Right atrium auricular region (tissue), 2 donors: ENCODE measurements at regions not wholly inside any gene's neighbourhood (a gene's known extent, or its start where the extent isn't known, plus 50 kb on each side); places are given as distances from the start of the nearest gene placed in this dataset.

Source experiments
- DNase-seq: peaks from one replicate; pipeline ENCODE4 v3.0.0-alpha.2; 2019; ENCODE audit warnings: low spot score
- H3K27ac ChIP-seq, 2 donors: fragments of 200-600 bp; sonication (generic); 1 replicate in 1 of 2; 2 replicates in 1 of 2; pipeline ENCODE4 v1.5.1; 2016 to 2019
- H3K27me3 ChIP-seq, 2 donors: fragments of 200-600 bp; sonication (generic); one replicate each; pipeline versions ENCODE4 v1.5.1 to v1.6.0; 2017 to 2019
- H3K36me3 ChIP-seq: fragments of 200-600 bp; sonication (generic); one replicate; pipeline ENCODE4 v1.5.1; 2016
- H3K4me1 ChIP-seq, 2 donors: fragments of 200-600 bp; sonication (generic); one replicate each; pipeline versions ENCODE4 v1.5.1 to v1.6.0; 2017 to 2019
- H3K4me3 ChIP-seq, 2 donors: fragments of 200-600 bp; sonication (generic); 1 replicate in 1 of 2; 2 replicates in 1 of 2; pipeline ENCODE4 v1.5.1; 2017 to 2019; ENCODE audit warnings: mild to moderate bottlenecking in 1 of 2, moderate library complexity in 1 of 2
- H3K9me3 ChIP-seq, 2 donors: fragments of 200-600 bp; sonication (generic); one replicate each; pipeline ENCODE4 v1.5.1; 2019
- TF ChIP-seq, protein P1 (sequence below), 2 donors: fragments of 200-600 bp; sonication (generic); IDR thresholded peaks; one replicate each; pipeline ENCODE4 v1.5.1; 2019; ENCODE audit warnings: antibody characterized with exemption in 2 of 2

DNA sequence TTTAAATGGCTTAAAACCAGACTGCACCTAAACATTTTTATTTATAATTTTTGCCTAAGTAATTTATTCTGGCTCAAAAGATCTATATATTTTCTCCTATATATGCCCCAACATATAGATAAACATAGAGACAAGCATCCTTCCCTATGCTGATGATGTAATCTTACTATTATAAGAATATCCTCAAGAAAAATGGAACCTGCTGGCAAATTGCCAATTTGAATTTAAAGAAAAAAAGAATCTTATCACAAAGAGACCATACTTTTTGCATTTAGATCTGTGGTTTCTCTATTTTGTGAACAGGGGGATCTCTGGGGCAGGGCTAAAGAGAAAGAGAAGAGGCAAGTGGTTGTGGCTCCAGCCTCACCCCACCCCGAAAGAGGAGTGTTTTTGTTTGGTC, 107.2 kb upstream of the CMC1 start:
- no peak for DNase-seq
- no peaks in the 10 kb centered on the region for H3K9me3 ChIP-seq
- H3K27me3 ChIP-seq, result no peaks in the 10 kb centered on the region
- H3K27ac ChIP-seq, result no peak overlapping the region
- H3K4me3 ChIP-seq, result no peak overlapping the region
- peaks cover 0 to 12% of the 10 kb centered on the region in 2 donors for H3K4me1 ChIP-seq
- TF ChIP-seq, protein P1, sequence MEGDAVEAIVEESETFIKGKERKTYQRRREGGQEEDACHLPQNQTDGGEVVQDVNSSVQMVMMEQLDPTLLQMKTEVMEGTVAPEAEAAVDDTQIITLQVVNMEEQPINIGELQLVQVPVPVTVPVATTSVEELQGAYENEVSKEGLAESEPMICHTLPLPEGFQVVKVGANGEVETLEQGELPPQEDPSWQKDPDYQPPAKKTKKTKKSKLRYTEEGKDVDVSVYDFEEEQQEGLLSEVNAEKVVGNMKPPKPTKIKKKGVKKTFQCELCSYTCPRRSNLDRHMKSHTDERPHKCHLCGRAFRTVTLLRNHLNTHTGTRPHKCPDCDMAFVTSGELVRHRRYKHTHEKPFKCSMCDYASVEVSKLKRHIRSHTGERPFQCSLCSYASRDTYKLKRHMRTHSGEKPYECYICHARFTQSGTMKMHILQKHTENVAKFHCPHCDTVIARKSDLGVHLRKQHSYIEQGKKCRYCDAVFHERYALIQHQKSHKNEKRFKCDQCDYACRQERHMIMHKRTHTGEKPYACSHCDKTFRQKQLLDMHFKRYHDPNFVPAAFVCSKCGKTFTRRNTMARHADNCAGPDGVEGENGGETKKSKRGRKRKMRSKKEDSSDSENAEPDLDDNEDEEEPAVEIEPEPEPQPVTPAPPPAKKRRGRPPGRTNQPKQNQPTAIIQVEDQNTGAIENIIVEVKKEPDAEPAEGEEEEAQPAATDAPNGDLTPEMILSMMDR (IDR thresholded peaks at IDR 0.05), result no peak
- H3K36me3 ChIP-seq, result no peaks in the 10 kb centered on the region

DNA sequence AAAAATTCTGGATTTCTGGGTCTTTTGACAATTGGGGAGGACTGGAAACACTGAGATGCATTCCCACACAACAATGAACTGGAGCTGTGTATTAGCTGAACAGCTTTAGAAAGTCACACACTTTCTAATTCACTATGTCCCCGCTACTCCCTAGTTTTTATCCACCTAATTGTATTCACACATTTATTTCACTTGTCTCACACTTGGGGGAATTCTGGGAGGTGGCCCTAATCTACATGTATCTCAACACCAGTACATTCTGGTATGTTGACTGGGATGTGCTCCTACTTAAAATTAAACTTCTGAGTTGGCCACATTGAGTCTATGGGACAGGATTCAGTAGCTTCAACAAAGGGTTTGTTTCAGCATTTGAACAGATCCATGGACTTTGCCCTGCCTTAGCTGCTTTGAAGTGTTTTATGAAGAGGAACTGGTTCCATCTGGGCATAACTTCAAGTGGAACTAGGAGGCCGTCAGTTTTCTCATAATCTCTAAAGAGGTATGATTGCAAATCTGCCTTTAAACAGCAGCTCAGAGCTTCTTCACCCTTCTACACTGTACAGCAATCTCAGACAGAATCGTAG, 106.5 kb upstream of the CMC1 start:
- no peak overlapping the region for H3K4me3 ChIP-seq
- no peak for DNase-seq
- H3K4me1 ChIP-seq, result peaks cover 0 to 12% of the 10 kb centered on the region in 2 donors
- TF ChIP-seq, protein P1 (IDR thresholded peaks at IDR 0.05), result no peak
- H3K36me3 ChIP-seq, result no peaks in the 10 kb centered on the region
- no peak overlapping the region for H3K27ac ChIP-seq
- H3K27me3 ChIP-seq, result no peaks in the 10 kb centered on the region
- no peaks in the 10 kb centered on the region for H3K9me3 ChIP-seq

DNA sequence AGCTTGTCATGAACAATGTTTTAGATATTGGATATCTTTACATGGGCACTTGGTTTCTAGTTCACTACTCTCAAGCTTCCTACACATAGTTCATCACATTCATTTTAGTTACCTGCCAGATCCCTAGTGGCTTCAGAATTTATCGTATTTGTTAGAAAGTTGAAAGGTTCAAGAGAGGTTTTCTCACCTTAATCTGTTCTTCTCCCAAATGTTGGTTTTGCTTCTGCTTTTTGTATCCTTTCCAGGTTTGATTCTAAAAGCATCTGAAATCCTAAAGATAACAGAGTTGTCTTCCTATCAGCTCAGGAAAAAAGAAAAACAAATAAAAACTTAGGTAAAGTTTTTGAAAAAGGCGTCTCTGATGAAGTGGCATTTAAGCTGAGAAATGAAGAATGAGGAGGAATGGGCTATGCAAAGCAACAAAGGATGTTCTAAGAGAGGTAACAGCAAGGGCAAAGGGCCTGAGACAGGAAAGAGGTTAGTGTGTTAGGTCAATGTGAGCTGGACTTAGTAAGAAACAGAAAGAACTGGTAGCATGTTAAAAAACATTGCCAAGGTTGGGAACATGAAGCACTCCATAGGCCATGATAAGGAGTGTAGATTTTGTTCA, 104.7 kb upstream of the CMC1 start:
- no peak overlapping the region for H3K27ac ChIP-seq
- no peaks in the 10 kb centered on the region for H3K36me3 ChIP-seq
- no peaks in the 10 kb centered on the region for H3K9me3 ChIP-seq
- H3K27me3 ChIP-seq, result no peaks in the 10 kb centered on the region
- DNase-seq, result no peak
- H3K4me1 ChIP-seq, result peaks cover 0 to 12% of the 10 kb centered on the region in 2 donors
- H3K4me3 ChIP-seq, result no peak overlapping the region
- TF ChIP-seq, protein P1 (IDR thresholded peaks at IDR 0.05), result no peak

DNA sequence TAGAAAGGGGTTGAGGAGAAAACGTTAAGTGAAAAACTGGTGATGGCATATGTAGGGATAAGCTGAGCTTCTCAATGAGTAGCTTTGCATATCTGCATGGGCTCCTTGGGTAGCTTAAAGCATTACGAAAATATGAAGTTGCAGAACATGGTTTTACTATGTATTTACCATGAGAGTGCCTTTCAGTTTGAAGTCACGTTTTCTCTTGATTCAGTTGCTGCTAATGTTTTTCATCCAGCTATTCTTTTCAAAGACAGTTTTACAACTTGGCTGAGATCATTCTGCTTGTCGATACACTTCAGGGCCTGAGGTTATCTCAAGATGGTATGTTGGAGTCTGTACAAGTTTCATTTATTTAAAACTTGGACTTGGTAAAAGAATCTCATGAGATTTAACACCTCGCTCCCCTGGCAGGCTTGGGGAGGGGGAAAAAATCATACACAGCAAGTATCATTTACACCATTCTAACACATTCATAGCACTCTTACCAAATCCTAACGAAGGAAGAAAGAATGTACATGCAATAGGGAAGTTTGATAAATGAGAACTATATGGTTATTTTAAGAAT, 103.3 kb upstream of the CMC1 start:
- no peak overlapping the region for H3K4me3 ChIP-seq
- no peaks in the 10 kb centered on the region for H3K36me3 ChIP-seq
- H3K9me3 ChIP-seq, result no peaks in the 10 kb centered on the region
- peaks cover 0 to 12% of the 10 kb centered on the region in 2 donors for H3K4me1 ChIP-seq
- no peak for DNase-seq
- no peaks in the 10 kb centered on the region for H3K27me3 ChIP-seq
- H3K27ac ChIP-seq, result peak overlapping the region in 1 of 2 donors; percentile 3
- TF ChIP-seq, protein P1 (IDR thresholded peaks at IDR 0.05), result no peak

DNA sequence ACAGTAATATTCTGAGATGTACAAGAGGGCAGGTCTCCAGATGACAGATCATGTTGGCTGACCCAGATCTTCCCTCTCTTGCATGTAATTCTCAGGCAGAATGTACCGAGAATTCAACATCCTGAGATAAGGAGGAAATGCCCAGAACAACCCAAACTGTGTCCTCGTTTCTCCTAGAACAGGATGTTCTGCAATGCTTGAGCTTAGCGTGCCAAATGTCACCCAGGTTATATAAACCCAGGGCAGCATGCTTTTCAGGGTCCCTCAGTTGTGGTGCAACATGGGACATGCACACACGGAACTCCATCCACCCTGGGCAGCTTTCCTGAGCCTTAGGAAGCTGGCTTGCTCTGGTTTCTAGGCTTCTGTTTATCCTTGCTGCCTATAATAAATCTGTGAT, 102.1 kb upstream of the CMC1 start:
- TF ChIP-seq, protein P1 (IDR thresholded peaks at IDR 0.05), result no peak
- H3K27ac ChIP-seq, result peak overlapping the region; percentile 38 to 56
- no peak overlapping the region for H3K4me3 ChIP-seq
- no peaks in the 10 kb centered on the region for H3K36me3 ChIP-seq
- H3K27me3 ChIP-seq, result no peaks in the 10 kb centered on the region
- H3K4me1 ChIP-seq, result peaks cover 0 to 12% of the 10 kb centered on the region in 2 donors
- no peaks in the 10 kb centered on the region for H3K9me3 ChIP-seq
- DNase-seq, result peak; percentile 70
